Adipocyte (in vitro differentiated cells): ENCODE measurements at regions not wholly inside any gene's neighbourhood (a gene's known extent, or its start where the extent isn't known, plus 50 kb on each side); places are given as distances from the start of the nearest gene placed in this dataset.

Experiments
- DNase-seq: peaks from one replicate; pipeline ENCODE4 v3.0.0-alpha.2; 2015; ENCODE audit warnings: low read depth
- H3K27me3 ChIP-seq: replicated peaks from 2 replicates; pipeline ENCODE4 v1.7.0; 2013; ENCODE audit warnings: mild to moderate bottlenecking, low read length, moderate library complexity; ENCODE audit not compliant: control insufficient read depth, insufficient read depth
- H3K36me3 ChIP-seq: 2 replicates; pipeline ENCODE4 v1.7.0; 2013; ENCODE audit warnings: low read length, mild to moderate bottlenecking, moderate library complexity; ENCODE audit not compliant: control insufficient read depth, insufficient read depth, severe bottlenecking
- H3K4me1 ChIP-seq: 2 replicates; pipeline ENCODE4 v1.7.0; 2013; ENCODE audit warnings: mild to moderate bottlenecking, low read length, moderate library complexity; ENCODE audit not compliant: control insufficient read depth, insufficient read depth
- H3K4me3 ChIP-seq: 2 replicates; pipeline ENCODE4 v1.7.0; 2013; ENCODE audit warnings: mild to moderate bottlenecking, low read length, moderate library complexity
- H3K9ac ChIP-seq: 2 replicates; pipeline ENCODE4 v1.7.0; 2013; ENCODE audit warnings: mild to moderate bottlenecking, low read length, moderate library complexity
- H3K9me3 ChIP-seq: 2 replicates; pipeline ENCODE4 v1.7.0; 2013; ENCODE audit warnings: mild to moderate bottlenecking, low read length, moderate library complexity; ENCODE audit not compliant: control insufficient read depth

DNA sequence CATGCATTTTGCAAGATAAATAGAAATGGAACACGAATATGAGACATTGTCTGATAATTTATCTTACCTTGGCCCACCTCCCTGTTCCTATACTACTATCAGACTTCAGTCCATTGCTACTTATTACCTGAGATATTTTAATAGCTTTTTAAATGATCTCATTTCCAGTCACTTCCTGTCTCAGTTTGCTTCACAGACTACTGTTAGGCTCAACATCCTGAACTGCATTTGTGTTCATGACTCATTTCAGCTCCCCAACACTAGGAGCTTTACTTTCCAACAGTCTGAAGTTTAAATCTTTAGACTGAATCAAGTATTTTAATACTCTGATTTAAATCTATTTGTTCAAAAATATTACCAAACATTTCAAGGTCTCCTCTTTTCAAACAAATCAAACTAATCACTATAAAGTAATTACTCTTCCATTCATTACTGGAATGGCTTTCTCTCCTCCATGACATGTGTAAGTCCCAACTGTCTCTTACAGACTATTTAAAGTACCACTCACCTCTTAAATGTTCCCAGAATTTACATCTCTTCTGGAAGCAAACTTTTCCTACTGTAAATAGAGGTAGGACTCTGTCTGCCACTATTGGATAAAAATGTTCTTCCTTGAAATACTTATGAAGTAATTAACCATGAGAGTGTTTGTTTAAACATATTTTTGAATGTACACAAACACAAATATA lies 1277.6 kb downstream of the ZPLD1 start:
- H3K9ac ChIP-seq = no peak overlapping the region
- no peaks in the 10 kb centered on the region for H3K4me1 ChIP-seq
- H3K4me3 ChIP-seq = no peak overlapping the region
- H3K36me3 ChIP-seq = no peaks in the 10 kb centered on the region
- no peaks in the 10 kb centered on the region for H3K27me3 ChIP-seq
- peak; percentile 29 for DNase-seq
- H3K9me3 ChIP-seq = no peaks in the 10 kb centered on the region

DNA sequence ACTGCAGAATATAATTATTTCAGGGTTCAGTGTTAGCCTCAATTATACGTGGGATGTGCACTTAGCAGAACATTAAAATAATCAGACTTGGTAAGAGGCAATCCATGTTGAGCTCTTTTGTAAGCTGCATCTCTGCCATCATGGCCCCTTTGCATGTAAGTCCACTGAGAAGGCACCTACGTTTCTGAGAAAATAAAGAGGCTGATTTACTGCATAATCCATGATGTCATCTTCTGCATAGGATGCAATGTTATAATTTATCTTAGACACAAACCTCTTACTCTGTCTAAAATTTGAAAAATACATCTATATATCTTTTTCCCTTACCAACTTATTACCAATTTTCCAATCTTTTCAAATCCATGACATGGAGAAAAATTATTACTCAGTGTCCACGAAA lies 1294.7 kb downstream of the ZPLD1 start:
- no peak overlapping the region for H3K9ac ChIP-seq
- no peaks in the 10 kb centered on the region for H3K36me3 ChIP-seq
- H3K4me3 ChIP-seq = no peak overlapping the region
- no peak for DNase-seq
- H3K27me3 ChIP-seq = no peaks in the 10 kb centered on the region
- H3K4me1 ChIP-seq = no peaks in the 10 kb centered on the region
- H3K9me3 ChIP-seq = no peaks in the 10 kb centered on the region

DNA sequence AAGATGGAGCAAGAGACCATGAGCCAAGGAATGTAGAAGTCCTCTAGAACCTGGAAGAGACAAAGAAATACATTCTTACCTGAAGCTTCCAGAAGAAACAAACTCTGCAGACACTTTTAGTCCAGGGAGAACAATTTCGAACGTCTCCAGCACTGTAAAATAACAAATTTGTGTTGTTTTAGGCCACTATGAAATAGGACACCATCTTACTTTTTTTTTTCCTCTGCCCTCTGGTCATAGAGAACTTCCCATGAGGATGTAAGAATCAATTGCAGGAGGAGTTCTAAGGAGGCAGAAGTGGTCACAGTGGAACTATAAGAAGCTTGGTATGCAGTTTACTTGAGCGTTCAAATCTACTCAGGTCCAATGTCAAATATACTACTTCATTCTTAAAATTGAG lies 1295.9 kb downstream of the ZPLD1 start:
- H3K9me3 ChIP-seq = no peaks in the 10 kb centered on the region
- no peak for DNase-seq

DNA sequence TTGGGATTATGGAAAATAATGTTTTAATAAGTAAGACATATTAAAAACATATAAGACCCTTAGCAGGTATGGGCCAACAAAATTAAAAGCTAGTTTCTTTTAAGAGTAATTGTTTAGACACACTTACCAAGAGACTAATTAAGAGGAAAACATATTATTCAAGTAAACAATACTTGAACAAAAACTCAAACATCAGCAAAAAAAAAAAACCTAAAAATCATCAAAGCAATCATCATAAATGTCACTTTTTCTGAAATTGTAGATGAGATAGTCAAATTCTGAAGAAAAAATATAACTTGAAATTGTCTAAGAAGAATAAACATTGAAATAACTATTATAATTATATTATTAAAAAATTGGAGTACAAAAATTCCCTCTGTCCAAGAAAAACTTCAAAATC lies 1318.2 kb downstream of the ZPLD1 start:
- Histone ChIP-seq H3K36me3 (no peaks in the 10 kb centered on the region), H3K9ac (no peak overlapping the region), H3K9me3 (no peaks in the 10 kb centered on the region), H3K27me3 (no peaks in the 10 kb centered on the region), H3K4me1 (no peaks in the 10 kb centered on the region), H3K4me3 (no peak overlapping the region)
- DNase-seq = no peak

More for the DNA sequence above, 1295.9 kb downstream of the ZPLD1 start:
- Histone ChIP-seq H3K9ac (no peak overlapping the region), H3K4me1 (no peaks in the 10 kb centered on the region), H3K27me3 (no peaks in the 10 kb centered on the region), H3K36me3 (no peaks in the 10 kb centered on the region), H3K4me3 (no peak overlapping the region)

DNA sequence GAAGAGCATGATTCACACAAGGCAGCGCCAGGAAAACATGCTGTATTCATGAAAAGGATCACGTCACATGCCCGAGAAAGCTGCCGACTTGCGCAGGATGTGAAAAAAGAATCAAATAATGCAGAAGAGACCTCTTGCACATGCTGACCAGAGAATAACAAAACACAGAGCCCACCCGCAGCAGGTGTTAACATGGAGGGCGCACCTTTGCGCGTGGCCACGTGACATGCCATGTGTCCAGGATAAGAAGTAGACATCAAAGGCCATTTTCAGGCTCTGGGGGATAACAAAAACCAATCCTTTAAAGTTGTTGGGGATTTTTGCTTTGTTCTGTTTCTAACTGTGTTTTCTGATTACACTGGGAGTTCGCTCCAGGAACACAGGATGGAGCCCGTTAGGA lies 1332.8 kb downstream of the ZPLD1 start:
- no peaks in the 10 kb centered on the region for H3K27me3 ChIP-seq
- H3K36me3 ChIP-seq = no peaks in the 10 kb centered on the region
- H3K4me1 ChIP-seq = no peaks in the 10 kb centered on the region
- peaks cover 16% of the 10 kb centered on the region for H3K9me3 ChIP-seq
- no peak overlapping the region for H3K4me3 ChIP-seq
- no peak for DNase-seq
- H3K9ac ChIP-seq = no peak overlapping the region

DNA sequence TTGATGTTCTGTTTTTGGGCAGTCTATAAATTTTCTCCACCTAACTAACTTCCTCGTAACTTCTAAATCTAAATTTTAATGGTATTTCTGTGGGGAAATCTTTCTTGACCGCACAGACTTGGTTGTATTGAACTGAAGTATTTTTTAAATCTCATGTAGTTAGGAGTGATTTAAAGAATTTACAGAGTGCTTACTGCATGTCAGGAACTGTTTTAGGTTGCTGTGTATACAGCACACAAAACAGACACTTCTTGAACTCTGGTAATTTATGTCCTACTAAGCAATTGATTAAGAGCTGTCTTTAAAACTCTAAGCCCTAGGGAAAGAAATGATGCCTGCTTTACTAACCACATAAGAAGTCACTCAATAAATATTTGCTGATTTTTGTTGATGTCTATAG lies 1350.2 kb downstream of the ZPLD1 start:
- Histone ChIP-seq H3K36me3 (no peaks in the 10 kb centered on the region), H3K9ac (no peak overlapping the region), H3K9me3 (peaks cover 3% of the 10 kb centered on the region), H3K4me1 (no peaks in the 10 kb centered on the region), H3K27me3 (no peaks in the 10 kb centered on the region), H3K4me3 (no peak overlapping the region)
- no peak for DNase-seq

DNA sequence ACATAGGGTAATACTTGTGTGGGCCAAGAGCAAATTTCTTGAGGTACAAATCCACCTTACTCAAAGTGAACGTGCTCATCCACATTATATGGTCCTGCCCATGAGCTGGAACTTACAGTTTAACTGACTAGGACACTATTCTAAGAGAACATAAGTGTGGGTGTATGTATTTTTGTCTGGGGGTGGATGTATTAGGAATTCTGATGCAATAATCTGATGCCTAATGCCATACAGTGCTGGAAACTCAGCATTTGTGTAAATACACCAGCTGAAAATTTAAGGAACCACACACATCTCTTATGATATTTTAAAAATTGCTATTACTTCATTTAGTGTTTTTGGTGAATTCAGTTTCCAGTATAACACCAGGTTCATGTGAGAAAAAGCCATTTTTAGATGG lies 1350.7 kb downstream of the ZPLD1 start:
- no peak overlapping the region for H3K9ac ChIP-seq
- no peaks in the 10 kb centered on the region for H3K4me1 ChIP-seq

DNA sequence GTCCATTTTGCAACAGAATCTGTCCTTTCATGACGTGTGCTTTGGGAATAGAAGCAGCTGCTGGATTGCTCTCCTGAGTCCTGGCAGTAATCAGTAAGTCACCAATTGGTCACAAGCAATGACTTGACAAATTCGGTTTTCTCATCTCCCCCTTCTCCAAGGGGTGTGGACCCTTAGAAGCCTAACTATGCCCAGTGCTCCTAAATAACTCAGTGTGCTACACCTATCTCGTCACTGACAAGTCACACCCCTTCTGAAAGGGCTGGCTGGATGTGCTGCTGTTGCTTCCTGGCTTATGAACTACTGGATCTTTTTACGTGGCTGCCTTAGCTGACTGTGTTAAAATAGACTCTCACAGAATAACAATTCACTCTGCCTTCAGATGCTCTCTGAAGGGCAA lies 1351.5 kb downstream of the ZPLD1 start:
- no peaks in the 10 kb centered on the region for H3K36me3 ChIP-seq
- no peak overlapping the region for H3K9ac ChIP-seq
- peaks cover 4% of the 10 kb centered on the region for H3K9me3 ChIP-seq
- H3K4me3 ChIP-seq = no peak overlapping the region
- DNase-seq = no peak
- no peaks in the 10 kb centered on the region for H3K4me1 ChIP-seq
- H3K27me3 ChIP-seq = no peaks in the 10 kb centered on the region

More for the DNA sequence above, 1350.7 kb downstream of the ZPLD1 start:
- H3K36me3 ChIP-seq = no peaks in the 10 kb centered on the region
- no peaks in the 10 kb centered on the region for H3K27me3 ChIP-seq
- H3K9me3 ChIP-seq = peaks cover 4% of the 10 kb centered on the region
- no peak for DNase-seq
- H3K4me3 ChIP-seq = no peak overlapping the region

DNA sequence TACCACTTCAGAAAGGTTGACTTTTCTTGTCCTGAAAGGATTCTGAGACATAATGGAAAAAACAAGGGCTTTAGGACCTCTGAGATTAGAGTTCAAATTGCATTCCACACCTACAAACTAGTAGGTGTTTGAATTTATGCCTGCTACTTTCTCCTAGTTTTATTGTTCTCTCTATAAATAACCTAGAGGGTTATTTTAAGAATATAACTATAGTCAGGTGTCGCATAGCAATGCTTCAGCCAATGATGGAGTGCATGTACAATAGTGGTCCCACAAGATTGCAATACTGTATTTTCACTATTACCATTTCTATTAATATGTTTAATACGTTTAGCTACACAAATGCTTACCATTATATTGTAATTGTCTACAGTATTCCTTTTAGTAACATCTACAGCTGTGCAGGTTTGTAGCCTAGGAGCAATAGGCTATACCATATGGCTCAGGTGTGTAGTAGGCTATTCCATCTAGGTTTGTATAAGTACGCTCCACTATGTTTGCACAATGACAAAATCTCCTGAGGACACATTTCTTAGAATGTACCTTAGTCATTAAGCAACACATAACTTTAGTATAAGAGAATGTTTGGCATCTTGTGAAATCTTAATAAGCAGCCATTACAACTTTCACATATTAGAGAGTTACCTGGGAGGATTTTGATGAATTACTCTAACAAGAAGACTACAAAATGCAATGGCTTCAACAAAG lies 1352.5 kb downstream of the ZPLD1 start:
- Histone ChIP-seq H3K4me3 (no peak overlapping the region), H3K9ac (no peak overlapping the region), H3K27me3 (no peaks in the 10 kb centered on the region), H3K9me3 (peaks cover 4% of the 10 kb centered on the region), H3K4me1 (no peaks in the 10 kb centered on the region), H3K36me3 (no peaks in the 10 kb centered on the region)
- DNase-seq = no peak

DNA sequence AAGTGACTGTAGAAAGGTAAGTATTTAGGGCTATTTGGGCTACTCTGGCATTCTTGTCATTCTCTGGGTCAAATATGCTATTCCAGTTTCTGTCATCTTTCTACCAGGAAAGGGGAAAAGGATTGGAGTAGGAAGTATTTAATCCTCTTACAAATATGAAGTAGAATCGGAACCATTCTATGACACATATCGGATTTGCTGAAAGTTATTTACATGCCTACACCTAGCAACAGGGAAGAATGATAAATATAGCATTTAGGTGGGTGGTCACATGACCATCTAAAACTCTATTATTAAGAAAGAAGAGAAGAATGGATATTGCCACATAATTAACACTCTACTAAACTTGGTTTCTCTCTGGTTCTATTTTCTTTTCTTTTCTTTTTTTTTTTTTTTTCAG lies 1353.1 kb downstream of the ZPLD1 start:
- Histone ChIP-seq H3K27me3 (no peaks in the 10 kb centered on the region), H3K9ac (no peak overlapping the region), H3K9me3 (peaks cover 4% of the 10 kb centered on the region), H3K36me3 (no peaks in the 10 kb centered on the region), H3K4me1 (no peaks in the 10 kb centered on the region), H3K4me3 (no peak overlapping the region)
- no peak for DNase-seq

DNA sequence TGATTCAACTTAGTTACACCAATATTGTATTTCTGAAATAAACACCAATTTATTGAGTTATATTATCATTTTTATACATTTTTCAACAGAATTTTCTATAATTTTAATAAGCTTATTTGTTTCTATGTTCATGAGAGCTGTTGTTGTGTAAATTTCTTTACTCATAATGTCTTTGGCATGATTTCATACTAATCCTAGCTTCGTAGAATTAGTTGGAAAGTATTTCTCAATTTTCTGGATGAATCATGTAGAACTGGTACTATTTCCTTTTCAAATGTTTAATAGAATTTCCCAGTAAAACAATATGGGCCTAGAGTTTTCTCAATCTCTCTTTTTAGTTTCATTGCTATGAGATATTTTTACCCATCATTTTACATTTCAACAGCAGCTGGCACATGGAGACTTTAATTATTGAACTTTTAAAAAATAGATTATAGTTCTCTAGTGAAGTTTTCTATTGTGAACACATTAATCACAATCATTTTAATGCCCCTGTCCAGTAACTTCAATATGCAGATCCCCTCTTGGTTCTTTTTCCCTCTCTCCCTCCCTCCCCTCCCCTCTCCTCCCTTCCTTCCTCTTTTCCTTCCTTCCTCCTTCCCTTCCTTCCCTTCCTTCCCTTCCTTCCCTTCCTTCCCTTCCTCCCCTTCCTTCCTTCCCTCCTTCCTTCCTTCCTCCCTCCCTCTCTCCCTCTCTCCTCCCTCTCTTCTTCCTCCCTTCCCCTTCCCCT lies 1357.1 kb downstream of the ZPLD1 start:
- H3K9me3 ChIP-seq = peaks cover 4% of the 10 kb centered on the region
- H3K9ac ChIP-seq = no peak overlapping the region
- H3K36me3 ChIP-seq = no peaks in the 10 kb centered on the region
- no peak for DNase-seq
- H3K4me3 ChIP-seq = no peak overlapping the region
- no peaks in the 10 kb centered on the region for H3K4me1 ChIP-seq
- no peaks in the 10 kb centered on the region for H3K27me3 ChIP-seq
